GM18861 (cell line): ENCODE measurements at regions not wholly inside any gene's neighbourhood (a gene's known extent, or its start where the extent isn't known, plus 50 kb on each side); places are given as distances from the start of the nearest gene placed in this dataset.

Experiments
- ATAC-seq: cut with Tn5 transposase; IDR thresholded peaks from one replicate; pipeline ENCODE4 v1.9.1; 2021; ENCODE audit not compliant: unreplicated experiment

- no peak for ATAC-seq
These were observed 292.3 kb downstream of the SMARCA2 start for GRCh38 chr9:2307480-2307879.

- ATAC-seq = no peak
These were observed 296.8 kb downstream of the SMARCA2 start for GRCh38 chr9:2311920-2312319.

- ATAC-seq = no peak
These were observed 298.4 kb downstream of the SMARCA2 start for GRCh38 chr9:2313512-2313911.

- no peak for ATAC-seq
These were observed 302.4 kb downstream of the SMARCA2 start for GRCh38 chr9:2317591-2317990.

- no peak for ATAC-seq
These were observed 302.2 kb upstream of the VLDLR start for GRCh38 chr9:2319421-2319820.

- ATAC-seq = no peak
These were observed 301.5 kb upstream of the VLDLR start for GRCh38 chr9:2320114-2320513.

- ATAC-seq = no peak
These were observed 301.0 kb upstream of the VLDLR start for GRCh38 chr9:2320632-2321031.

- no peak for ATAC-seq
These were observed 300.0 kb upstream of the VLDLR start for GRCh38 chr9:2321523-2322148.

- no peak for ATAC-seq
These were observed 296.8 kb upstream of the VLDLR start for GRCh38 chr9:2324742-2325141.

- ATAC-seq = no peak
These were observed 288.9 kb upstream of the VLDLR start for GRCh38 chr9:2332663-2333062.

GRCh38 chr9:2335260-2335659 lies 286.3 kb upstream of the VLDLR start:
- no peak for ATAC-seq

GRCh38 chr9:2336055-2336454 lies 285.5 kb upstream of the VLDLR start:
- no peak for ATAC-seq

- ATAC-seq = no peak
These were observed 284.5 kb upstream of the VLDLR start for GRCh38 chr9:2337131-2337530.

- no peak for ATAC-seq
These were observed 284.0 kb upstream of the VLDLR start for GRCh38 chr9:2337627-2338026.

GRCh38 chr9:2338777-2339365 lies 282.7 kb upstream of the VLDLR start:
- no peak for ATAC-seq

GRCh38 chr9:2339416-2339815 lies 282.2 kb upstream of the VLDLR start:
- ATAC-seq = no peak

GRCh38 chr9:2340046-2340760 lies 281.4 kb upstream of the VLDLR start:
- ATAC-seq = no peak

- no peak for ATAC-seq
These were observed 280.5 kb upstream of the VLDLR start for GRCh38 chr9:2341126-2341525.

- ATAC-seq = no peak
These were observed 279.6 kb upstream of the VLDLR start for GRCh38 chr9:2341956-2342355.

- ATAC-seq = no peak
These were observed 277.8 kb upstream of the VLDLR start for GRCh38 chr9:2343756-2344155.

- no peak for ATAC-seq
These were observed 277.2 kb upstream of the VLDLR start for GRCh38 chr9:2344436-2344835.

GRCh38 chr9:2345013-2345412 lies 276.6 kb upstream of the VLDLR start:
- no peak for ATAC-seq
